DOHH2 (cell line): ENCODE measurements at regions not wholly inside any gene's neighbourhood (a gene's known extent, or its start where the extent isn't known, plus 50 kb on each side); places are given as distances from the start of the nearest gene placed in this dataset.
A peak's percentile ranks its signal among the peaks of the same experiment; 100 is the strongest.

Experiments used
- H3F3A ChIP-seq: fragments of 200-600 bp; sonication (generic), shearing (Covaris generic); 2 replicates; pipeline ENCODE4 v1.6.0; 2016; ENCODE audit warnings: antibody characterized with exemption, mild to moderate bottlenecking; ENCODE audit not compliant: control insufficient read depth, insufficient read depth
- H3K27ac ChIP-seq: fragments of 200-600 bp; sonication (generic); 2 replicates; pipeline ENCODE4 v1.5.1; 2014; ENCODE audit warnings: low read depth, mild to moderate bottlenecking, low read length, moderate library complexity
- H3K27me3 ChIP-seq: fragments of 200-600 bp; sonication (generic); 2 replicates; pipeline ENCODE4 v1.6.1; 2014; ENCODE audit warnings: mild to moderate bottlenecking, low read length, mixed read lengths; ENCODE audit not compliant: control insufficient read depth
- H3K36me3 ChIP-seq: fragments of 200-600 bp; sonication (generic); 2 replicates; pipeline ENCODE4 v1.6.1; 2014; ENCODE audit warnings: mild to moderate bottlenecking, low read length, moderate library complexity, mixed read lengths; ENCODE audit not compliant: control insufficient read depth
- H3K4me1 ChIP-seq: fragments of 200-600 bp; sonication (generic); 2 replicates; pipeline ENCODE4 v1.6.1; 2014; ENCODE audit warnings: mild to moderate bottlenecking, low read length, mixed read lengths; ENCODE audit not compliant: control insufficient read depth
- H3K4me2 ChIP-seq: fragments of 200-600 bp; sonication (generic); 2 replicates; pipeline ENCODE4 v1.6.0; 2014; ENCODE audit warnings: mild to moderate bottlenecking, low read length, moderate library complexity
- H3K4me3 ChIP-seq: fragments of 200-600 bp; sonication (generic); 2 replicates; pipeline ENCODE4 v1.5.1; 2014; ENCODE audit warnings: mild to moderate bottlenecking, low read length, mixed read lengths
- H3K79me2 ChIP-seq: fragments of 200-600 bp; sonication (generic); 2 replicates; pipeline ENCODE4 v1.6.1; 2014; ENCODE audit warnings: mild to moderate bottlenecking, low read length, mixed read lengths; ENCODE audit not compliant: control insufficient read depth
- H3K9me2 ChIP-seq: fragments of 200-600 bp; sonication (generic); replicated peaks from 2 replicates; pipeline ENCODE4 v1.6.1; 2014; ENCODE audit warnings: mild to moderate bottlenecking, low read length, mixed read lengths; ENCODE audit not compliant: control insufficient read depth
- H3K9me3 ChIP-seq: fragments of 200-600 bp; sonication (generic); 2 replicates; pipeline ENCODE4 v1.6.1; 2014; ENCODE audit warnings: antibody characterized with exemption, low read length, mixed read lengths; ENCODE audit not compliant: control insufficient read depth, insufficient read depth
- H4K20me1 ChIP-seq: fragments of 200-600 bp; sonication (generic); 2 replicates; pipeline ENCODE4 v1.6.0; 2014; ENCODE audit warnings: low read depth, mild to moderate bottlenecking, antibody characterized with exemption, low read length, moderate library complexity; ENCODE audit not compliant: control insufficient read depth, insufficient read depth
- CTCF ChIP-seq: fragments of 200-600 bp; sonication (generic); IDR thresholded peaks from one replicate; pipeline ENCODE4 v1.5.1; 2014; ENCODE audit warnings: antibody characterized with exemption, mild to moderate bottlenecking, low read depth, low read length; ENCODE audit not compliant: poor library complexity, severe bottlenecking
- EZH2phosphoT487 ChIP-seq: fragments of 200-600 bp; sonication (generic); IDR thresholded peaks from 2 replicates; pipeline ENCODE4 v1.6.1; 2017; ENCODE audit warnings: borderline replicate concordance, mild to moderate bottlenecking, antibody characterized with exemption, low read length, moderate library complexity, mixed read lengths

GRCh38 chr17:71460943-71461342 is 659.9 kb upstream of the SOX9 start:
- H3K36me3 ChIP-seq = no peaks in the 10 kb centered on the region
- H3K27ac ChIP-seq = no peak overlapping the region
- no peaks in the 10 kb centered on the region for H3F3A ChIP-seq
- no peaks in the 10 kb centered on the region for H3K27me3 ChIP-seq
- H3K4me2 ChIP-seq = no peak overlapping the region
- H3K79me2 ChIP-seq = no peaks in the 10 kb centered on the region
- peak; percentile 59 for TF ChIP-seq CTCF
- TF ChIP-seq EZH2phosphoT487 = no peak
- H3K9me3 ChIP-seq = no peaks in the 10 kb centered on the region
- no peak overlapping the region for H3K4me3 ChIP-seq
- no peaks in the 10 kb centered on the region for H3K4me1 ChIP-seq
- H3K9me2 ChIP-seq = no peaks in the 10 kb centered on the region
- H4K20me1 ChIP-seq = no peaks in the 10 kb centered on the region

GRCh38 chr17:71461498-71462169 is 659.2 kb upstream of the SOX9 start:
- Histone ChIP-seq H3K27me3 (no peaks in the 10 kb centered on the region), H3K9me2 (no peaks in the 10 kb centered on the region), H3K79me2 (no peaks in the 10 kb centered on the region), H3K4me3 (no peak overlapping the region), H3K4me1 (no peaks in the 10 kb centered on the region), H3K4me2 (no peak overlapping the region), H3K36me3 (no peaks in the 10 kb centered on the region), H3K9me3 (no peaks in the 10 kb centered on the region), H4K20me1 (no peaks in the 10 kb centered on the region), H3K27ac (no peak overlapping the region), H3F3A (no peaks in the 10 kb centered on the region)
- TF ChIP-seq CTCF (no peak), EZH2phosphoT487 (no peak)

- Histone ChIP-seq H3K9me3 (no peaks in the 10 kb centered on the region), H3K9me2 (no peaks in the 10 kb centered on the region), H3K27me3 (no peaks in the 10 kb centered on the region), H3F3A (no peaks in the 10 kb centered on the region), H3K27ac (no peak overlapping the region), H3K4me1 (no peaks in the 10 kb centered on the region), H3K4me2 (no peak overlapping the region), H3K4me3 (no peak overlapping the region), H3K36me3 (no peaks in the 10 kb centered on the region), H4K20me1 (no peaks in the 10 kb centered on the region), H3K79me2 (no peaks in the 10 kb centered on the region)
- no peak for TF ChIP-seq CTCF
- no peak for TF ChIP-seq EZH2phosphoT487
These were observed 656.6 kb upstream of the SOX9 start for GRCh38 chr17:71464241-71464640.
